ENCODE measurements at regions not wholly inside any gene's neighbourhood (a gene's known extent, or its start where the extent isn't known, plus 50 kb on each side); places are given as distances from the start of the nearest gene placed in this dataset.
"Not testable (repeated sequence)": the region's sequence is repeated elsewhere in the genome, so short reads cannot be mapped to it uniquely, and the experiment has no call there.

DNA sequence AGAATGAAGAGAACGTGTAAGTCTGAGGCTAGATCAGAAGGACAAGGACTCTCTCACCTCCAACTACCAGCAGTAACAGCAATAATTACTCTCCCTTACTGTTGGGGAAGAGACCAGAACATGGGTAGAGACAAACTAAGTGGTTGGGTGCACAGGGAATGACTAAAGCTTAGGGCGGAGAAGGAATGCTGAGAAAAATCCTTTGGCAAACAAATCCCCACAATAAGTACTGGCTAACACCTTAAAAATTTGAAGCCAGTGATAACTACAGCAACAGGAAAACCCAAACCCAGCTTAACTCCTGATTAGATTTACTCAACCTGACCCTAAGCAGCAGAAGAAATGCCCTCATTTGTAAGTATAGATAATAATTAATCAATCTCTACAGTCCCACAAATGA is 759.0 kb downstream of the AACS start:
- no peak for DNase-seq

DNA sequence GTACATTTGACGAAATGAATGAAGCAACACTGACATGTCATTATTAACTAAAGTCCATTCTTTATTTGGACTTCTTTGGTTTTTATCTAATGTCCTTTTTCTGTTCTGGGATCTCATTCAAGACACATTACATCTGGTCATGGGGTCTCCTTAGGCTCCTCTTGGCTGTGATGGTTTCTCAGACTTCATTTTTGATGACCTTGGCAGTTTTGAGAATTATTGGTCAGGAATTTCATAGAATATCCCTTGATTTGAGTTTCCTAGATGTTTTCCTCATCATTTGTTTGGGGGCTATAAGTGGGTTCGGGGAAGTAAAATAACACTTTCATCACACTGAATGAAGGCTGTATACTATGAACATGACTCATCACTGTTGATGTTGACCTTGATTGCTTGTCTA is 770.6 kb downstream of the AACS start:
- DNase-seq: no peak

DNA sequence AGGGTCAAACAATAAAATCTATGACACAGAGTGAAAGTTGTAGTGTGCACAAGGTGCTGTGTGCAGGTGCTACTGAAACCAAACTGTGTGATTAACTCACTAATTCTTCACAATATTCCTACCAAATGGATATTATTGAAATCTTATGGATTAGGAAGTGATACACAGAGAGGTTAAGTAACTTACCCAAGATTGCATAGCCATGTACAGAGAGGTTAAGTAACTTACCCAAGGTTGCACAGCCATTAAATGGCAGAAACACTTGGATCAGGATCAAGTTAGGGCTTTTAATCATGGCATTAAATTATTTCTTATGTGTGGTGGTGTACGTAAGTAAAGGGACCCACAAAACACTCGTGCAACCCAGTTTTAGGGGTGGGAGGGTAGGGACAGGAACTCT is 771.4 kb downstream of the AACS start:
- DNase-seq: no peak

DNA sequence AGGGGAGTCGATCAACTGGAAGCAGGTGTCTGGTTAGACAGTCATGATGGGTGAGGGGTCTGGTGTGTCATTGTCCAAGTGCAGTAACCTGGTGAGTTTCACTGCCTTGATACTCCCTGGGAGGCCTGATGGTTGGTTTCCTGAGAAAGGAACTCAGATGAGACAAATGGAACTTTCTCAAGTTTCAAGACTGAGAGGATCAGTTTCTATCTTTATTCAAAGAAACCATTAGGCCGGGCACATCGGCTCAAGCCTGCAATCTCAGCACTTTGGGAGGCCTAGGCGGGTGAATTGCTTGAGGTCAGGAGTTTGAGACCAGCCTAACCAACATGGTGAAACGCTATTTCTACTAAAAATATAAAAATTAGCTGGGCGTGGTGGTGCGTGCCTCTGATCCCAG is 776.1 kb downstream of the AACS start:
- no peak for DNase-seq

DNA sequence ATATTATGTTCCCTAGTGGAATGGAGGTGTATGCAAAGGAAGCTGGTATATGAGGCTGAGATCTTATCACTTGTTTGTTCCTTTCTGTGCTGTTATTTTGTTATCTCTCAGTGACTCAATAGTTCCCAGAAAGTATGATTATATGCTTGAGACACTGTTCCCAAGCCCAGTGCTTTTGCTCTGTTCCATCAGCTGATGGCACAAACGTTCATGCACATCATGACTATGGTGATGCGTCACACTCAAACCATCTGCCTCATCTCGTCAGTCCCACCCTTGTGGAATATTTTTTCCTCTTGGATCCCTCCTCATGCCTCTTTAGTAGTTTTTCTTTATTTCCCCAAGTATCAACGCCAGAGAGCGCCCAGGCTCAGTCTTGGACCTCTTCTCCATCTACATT is 786.9 kb downstream of the AACS start:
- DNase-seq: no peak

DNA sequence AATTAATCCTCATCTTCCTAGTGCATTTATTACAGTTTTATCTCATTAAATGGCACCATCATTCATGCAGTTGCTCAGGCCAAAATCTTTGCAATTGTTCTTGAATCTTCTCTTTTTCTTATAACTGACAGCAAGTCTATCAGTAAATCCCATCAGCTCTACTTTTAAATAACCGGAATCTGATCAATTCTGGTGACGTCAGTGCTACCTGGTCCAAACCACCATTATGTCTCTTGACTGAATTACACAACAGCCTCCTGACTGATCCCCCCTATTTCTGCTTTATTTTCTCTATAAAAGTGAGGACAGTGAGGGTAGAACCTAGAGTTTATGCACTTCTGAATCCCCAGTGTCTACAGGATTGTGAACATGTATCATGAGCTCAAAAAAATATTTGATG is 787.4 kb downstream of the AACS start:
- DNase-seq: no peak

DNA sequence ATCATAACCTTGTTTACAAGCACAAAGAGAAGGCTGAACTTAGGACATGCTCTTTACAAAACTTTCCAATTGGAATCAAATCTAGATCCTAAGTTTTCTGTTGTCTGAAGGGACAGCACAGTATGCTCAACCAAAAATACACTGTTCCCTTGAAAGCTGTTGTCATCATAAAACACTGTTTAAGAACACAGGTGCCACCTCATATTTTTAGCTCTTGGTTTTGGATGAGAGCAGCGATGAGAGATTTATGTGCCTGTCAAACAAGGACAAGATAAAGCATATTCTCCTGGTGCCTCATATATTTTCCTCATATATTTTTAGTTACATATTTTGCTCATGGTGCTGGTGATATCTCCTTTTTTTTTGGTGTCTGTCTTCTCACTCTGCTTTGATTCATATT is 788.4 kb downstream of the AACS start:
- no peak for DNase-seq

DNA sequence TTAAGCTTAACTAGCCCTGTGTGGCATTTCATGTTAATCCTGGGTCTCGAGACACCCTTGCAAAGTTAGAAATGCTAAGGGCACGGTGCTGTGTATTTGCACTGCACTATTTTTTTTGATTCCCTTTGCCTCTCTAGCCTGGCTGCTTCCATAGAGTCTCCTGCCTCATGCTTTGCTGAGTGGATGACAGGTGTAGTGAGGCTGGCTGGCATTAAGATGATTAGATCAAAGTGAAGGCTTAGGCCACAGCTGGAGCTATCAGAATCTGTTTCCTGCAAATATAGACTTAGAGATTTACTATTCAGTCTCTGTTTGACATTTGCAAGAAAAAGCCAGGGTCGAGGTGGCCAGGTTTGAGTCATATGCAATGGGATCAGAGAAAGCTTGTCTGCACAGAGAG is 791.1 kb downstream of the AACS start:
- DNase-seq: no peak

DNA sequence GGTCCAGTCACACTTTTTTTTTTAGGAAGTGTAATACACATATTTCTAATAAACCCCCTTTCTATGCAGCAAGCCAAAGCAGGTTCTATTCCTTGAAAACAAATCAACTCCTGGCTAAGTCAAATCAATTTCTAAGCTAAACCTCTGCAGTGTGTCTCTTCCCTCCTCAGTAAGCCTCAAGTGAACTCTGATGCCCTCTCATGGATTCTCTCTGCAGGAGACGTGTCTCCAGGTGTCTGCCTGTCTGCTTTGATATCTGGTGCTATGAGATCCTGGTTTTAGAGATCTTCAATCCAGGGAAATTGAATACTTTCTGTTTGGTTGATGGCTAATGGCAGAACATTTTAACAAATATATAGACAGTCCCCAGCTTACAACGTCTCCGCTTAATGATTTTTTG is 791.7 kb downstream of the AACS start:
- DNase-seq: no peak

DNA sequence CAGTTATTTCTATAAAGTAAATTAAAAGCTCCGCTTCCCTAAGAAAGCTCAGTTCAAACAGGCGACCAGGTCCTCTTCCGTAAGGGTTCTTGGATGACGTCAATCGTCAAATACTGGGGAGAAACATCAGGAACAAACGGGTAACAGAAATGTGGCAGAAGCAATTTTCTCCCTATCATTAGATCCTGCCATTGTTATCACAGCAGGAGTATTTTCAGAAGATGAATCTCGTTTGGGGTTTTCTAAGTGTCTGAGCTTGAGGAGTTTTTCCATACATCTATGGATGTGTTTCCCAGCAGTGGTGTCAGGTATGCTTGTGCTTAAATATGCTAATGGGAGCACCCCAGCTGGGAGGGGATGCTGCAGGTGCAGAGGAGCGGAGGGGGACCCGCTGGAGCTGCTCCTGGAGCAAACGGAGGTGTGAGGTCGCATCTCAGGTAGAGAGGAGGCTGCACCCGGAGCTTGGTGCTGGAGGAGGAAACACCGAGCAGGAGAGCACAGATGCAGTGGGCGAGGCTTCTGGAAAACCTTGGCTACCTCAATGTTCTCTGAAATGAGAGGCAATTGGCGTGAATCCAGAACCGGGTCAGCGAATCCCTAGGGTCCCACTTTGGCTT is 795.5 kb downstream of the AACS start:
- DNase-seq: no peak

DNA sequence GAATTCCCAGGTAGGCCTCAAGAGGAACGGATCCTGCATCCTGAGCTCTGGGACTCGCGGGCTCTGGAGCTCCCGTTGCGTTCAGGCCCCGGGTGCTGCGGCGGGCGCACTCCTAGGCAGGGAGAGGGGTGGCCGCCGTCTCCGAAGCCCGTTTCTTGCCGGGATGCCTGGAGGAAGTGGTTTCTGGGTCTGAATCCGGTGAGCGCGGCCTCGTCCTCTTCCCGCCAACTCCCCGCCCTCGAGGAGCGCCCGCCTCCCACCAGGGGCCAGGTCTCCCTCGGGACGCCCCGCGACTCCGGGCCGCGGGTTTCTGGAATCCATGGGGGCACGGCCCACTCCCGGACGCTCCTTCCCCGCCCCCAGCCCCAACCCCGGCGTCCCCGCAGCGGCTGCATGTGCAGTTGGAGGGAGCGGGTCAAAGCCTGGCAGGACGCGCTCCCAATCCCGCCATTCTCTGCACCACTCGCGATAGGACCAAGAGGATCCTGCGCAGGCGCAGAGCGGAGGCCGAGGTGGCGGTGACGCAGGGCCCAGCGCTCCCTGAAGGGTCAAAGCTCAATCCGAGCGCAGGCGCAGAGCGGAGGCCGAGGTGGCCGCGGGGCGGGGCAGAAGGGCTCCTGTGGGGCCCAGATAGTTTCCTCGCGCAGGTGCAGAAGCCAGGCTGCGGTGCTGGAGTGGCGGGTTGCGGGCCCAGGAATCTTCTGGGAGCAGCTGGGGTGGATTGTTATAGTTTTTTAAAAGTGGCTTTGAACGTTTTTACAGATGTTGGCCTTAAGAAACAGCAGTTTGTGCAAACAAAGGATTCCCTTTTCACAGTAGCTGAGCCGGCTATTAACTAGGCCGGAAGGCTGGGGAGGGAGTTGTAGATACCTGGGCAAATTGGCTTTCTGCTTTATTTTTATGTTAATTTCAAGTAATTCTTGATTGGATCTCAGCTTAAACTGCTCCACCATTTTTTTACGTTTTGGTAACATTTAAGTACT is 796.4 kb downstream of the AACS start:
- DNase-seq: peak; percentile 9

DNA sequence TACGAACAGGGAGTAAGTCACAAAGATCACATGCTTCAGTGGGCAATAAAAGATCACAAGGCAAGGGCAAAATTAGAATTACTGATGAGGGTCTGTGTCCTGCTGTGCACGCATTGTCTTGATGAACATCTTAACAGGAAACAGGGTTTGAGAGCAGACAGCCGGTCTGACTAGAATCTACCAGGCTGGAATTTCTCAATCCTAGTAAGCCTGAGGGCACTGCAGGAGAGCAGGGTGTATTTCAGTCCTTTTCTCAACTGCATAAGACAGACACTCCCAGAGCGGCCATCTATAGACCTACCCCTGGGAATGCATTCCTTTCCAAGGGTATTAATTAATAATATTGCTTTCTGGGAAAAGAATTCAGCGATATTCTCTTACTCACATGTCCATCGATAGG is 800.0 kb downstream of the AACS start:
- DNase-seq: not testable (repeated sequence)

DNA sequence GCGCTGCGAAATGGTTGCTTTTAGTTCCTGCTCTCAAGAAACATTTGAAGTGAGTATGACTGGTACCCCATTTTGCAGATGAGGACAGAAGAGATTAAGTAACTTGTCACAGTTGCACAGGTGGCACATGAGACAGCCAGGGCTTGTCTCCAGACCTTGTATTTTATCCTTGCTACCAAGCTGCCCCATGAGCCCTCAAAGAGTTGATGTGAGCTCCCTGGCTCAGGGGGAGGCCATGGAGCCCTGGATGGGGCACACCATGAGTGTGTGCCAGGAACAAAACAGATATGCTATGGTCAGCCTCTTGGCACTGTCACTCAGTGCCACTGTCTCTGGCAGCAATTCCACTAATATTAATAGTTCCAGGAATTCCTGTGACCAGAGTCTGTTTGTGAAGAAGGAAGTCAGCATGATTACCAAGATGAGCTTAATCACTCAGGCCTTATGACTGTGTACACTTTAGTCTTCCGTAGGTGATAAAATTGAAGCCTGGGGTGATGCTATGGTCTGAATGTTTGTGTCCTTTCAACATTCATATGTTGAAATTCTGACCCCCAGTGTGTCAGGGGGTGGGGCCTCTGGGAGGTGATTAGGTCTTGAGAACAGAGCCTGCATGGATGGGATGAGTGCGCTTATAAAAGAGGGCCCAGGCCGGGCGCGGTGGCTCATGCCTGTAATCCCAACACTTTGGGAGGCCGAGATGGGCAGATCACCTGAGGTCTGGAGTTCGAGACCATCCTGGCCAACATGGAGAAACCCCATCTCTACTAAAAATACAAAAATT is 806.8 kb downstream of the AACS start:
- no peak for DNase-seq

DNA sequence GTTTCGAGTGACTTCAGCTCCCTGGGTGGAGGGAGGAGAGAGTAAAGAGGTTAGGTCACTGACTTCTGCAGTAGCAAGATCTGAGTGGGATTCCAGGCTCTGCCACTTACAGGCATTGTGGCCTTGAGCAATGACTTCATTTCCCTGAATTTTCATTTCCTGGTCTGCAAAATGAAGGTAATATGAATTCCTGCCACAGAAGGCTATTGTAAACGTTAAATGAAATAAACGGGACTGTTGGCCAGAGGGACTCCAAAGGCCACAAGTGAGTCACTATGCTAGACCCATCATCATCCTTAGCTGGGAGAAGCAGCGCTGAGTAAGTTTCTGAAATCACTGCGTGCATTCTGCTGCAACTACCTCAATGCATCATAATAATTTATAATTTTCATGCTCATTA is 807.8 kb downstream of the AACS start:
- no peak for DNase-seq

DNA sequence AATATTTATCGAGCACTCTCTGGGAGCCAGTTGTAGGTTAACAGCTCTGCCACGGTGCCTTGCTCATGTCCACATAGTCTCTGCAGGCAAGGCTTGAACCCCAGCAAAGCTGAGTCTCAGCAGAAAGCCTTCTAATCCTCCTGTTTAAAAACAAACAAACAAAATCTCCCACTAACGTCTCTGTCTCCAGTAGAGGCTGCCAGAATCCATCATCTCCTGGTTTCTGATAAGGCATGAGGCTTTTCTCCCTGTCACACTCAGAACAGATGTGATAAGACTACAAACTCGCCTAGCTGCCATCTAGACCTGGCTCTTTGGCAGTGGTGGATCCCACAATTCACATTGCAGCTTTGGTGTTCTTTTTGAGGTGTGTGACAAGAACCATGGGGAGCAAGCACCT is 813.2 kb downstream of the AACS start:
- no peak for DNase-seq

DNA sequence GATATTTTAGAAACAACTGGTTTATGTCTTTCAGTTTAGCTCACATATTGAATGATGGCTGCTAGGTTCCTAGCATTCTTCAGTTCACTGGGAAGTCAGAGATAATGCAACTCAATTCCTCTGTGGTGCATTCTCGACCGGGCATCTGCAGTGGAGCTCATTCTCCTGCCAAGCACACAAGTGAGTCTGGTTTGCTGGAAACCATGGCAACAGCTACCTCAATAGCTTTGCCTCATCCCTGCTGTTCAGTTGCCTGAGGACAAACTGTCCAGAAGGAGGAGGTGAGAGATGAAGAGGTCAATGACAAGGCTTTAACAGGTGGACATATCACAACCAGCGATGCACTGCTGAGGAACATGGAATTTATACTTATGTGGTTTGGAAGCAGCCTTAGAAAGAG is 816.9 kb downstream of the AACS start:
- DNase-seq: no peak

DNA sequence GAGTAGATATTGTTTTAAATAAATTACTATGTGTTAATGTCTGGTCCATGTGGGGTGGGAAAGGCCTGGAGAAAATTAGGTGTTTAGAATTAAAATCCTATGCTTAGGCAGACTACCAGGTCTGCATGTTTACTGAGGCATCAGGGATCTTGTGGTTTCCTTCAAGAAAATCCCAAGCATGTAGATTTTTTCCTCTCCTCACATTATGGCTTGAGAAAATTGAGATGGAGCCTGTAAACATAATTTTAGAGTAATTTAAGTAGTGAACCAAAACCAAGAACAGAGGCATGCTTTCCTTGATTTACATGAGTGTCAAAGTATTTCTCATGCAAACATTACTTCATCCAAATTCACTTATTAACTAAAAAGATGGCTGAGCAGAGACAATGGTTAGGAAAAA is 823.7 kb downstream of the AACS start:
- no peak for DNase-seq

DNA sequence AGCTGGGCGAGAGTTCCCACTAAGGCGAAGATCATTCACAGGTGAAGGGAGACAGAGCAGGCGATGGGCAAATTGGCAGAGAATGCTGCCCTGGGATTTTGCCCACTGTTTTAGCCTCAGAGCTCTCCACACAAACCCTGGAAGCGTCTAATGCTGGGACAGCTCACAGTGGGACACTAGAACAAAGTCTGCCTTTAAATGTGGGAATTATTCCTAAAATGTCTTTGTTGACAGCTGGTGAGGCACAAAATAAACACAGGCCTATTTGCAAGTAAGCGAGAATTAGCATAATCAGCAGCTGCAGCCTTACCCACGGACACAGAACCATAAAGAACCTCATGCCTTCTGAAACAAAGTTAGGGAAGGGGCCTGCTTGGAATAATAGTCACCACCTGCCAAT is 824.5 kb downstream of the AACS start:
- no peak for DNase-seq

DNA sequence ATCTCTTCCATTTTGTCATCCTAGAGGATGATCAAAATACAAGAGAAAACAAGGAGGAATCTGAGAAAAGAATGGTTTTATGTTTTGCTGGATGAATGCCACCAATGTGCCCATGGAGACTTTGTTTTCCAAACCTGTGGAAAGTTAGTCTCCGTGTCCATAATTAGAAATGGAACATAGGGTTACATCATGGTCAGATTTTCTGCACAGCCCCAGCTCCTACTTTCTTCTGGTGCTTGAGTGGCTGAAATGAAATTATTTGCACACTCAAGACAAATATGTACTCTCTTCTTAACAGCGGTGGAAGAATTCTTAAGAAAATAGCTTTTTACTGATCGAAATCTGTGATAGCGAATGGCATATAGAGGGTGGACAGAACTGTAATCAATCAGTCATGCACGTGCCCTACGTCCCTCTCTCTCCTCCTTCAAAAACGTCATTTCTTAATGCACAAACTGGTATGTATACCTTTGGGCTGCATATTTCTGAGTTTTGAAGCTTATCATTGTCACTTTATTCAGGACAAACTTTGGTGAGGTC is 825.2 kb downstream of the AACS start:
- DNase-seq: no peak

DNA sequence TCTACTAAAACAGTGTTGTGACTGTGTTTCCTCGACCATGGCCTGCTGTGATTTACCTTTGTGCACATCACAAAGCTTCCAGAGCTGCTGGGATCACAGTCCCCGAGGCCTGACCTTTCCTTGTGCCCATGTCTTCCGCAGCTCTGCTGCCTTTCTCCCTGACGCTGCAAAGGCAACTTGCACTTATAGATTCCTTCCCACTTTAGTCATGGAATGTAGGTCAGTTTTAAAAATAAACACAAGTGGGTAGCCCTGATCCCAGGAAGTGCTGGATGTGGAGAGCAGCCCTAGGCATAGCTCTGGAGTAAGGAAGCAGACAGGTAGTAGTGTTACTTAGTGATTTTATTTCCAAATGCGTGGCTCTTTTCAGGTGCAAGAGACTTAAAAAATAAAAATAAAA is 825.7 kb downstream of the AACS start:
- no peak for DNase-seq

DNA sequence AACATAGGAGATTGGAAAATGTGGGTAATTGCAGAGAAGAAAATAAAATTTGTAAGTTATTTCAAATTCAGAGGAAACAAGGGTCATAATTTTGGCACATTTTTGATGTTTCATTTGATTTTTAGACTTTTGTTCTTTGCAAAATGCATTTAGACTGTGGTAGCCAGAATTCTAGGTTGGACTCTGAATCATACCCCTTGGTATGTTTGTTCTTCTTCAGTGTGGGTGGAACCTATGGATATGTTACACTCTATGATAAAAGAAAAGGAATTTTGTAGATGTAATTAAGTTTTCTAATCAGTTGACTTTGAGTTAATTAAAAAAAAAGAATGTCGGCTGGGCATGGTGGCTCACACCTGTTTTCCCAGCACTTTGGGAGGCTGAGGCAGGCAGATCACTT is 827.0 kb downstream of the AACS start:
- DNase-seq: no peak

DNA sequence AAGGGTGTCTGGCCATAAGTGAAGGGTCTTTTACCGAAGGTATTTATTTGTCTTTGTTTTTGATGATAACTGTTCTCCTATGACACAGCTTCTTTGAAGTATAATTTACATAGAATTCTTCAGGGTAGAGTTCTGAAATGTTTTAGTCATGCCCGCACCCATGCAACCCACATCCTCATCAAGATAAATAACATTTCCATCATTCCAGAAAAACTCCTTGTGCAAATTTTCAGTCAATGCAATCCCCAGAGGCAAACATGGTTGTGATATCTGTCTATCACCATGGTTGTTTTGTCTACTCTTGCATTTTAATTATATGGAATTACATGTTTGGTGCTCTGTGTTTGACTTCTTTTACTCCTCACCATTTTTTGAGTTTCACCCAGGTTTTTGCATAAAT is 837.8 kb downstream of the AACS start:
- DNase-seq: no peak

DNA sequence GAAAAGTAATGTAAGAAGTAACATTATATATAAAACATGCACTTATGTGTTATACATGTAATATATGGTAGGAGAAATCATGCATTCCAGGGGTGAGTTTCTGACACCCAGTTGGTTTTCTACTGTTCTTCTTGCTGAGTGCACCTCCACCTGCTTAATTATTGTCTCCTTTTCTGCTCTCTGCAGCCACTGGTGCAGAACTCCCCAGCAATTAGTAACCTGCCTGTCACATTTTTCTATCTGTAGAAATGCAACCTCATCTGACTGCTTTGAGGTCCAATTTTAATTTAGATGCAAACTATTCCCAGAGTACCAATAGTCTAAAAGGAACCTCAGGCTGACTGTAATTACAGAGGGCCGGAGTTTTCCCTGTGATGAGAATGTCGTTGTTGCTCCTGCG is 842.1 kb downstream of the AACS start:
- DNase-seq: no peak

Data from activated CD4-positive, alpha-beta T cell treated with anti-CD3 and anti-CD28 coated beads for 48 hours (primary cell).